Mammary epithelial cell (primary cell): ENCODE measurements at regions not wholly inside any gene's neighbourhood (a gene's known extent, or its start where the extent isn't known, plus 50 kb on each side); places are given as distances from the start of the nearest gene placed in this dataset.

ENCODE experiments used
- EZH2 ChIP-seq: IDR thresholded peaks from 2 replicates; pipeline ENCODE4 v1.6.1; 2012; ENCODE audit warnings: low read length, inconsistent platforms, borderline replicate concordance
- TF ChIP-seq, protein P1 (sequence below), 2 donors: IDR thresholded peaks in 1 of 2; conservative IDR thresholded peaks in 1 of 2; 2 replicates each; pipeline ENCODE4 v1.5.1; 2011 to 2012; ENCODE audit warnings: inconsistent platforms in 2 of 2, low read length in 2 of 2, mild to moderate bottlenecking in 2 of 2, control low read depth in 1 of 2, low read depth in 1 of 2; ENCODE audit not compliant: insufficient read depth in 1 of 2; ENCODE audit errors: extremely low read depth in 1 of 2

DNA sequence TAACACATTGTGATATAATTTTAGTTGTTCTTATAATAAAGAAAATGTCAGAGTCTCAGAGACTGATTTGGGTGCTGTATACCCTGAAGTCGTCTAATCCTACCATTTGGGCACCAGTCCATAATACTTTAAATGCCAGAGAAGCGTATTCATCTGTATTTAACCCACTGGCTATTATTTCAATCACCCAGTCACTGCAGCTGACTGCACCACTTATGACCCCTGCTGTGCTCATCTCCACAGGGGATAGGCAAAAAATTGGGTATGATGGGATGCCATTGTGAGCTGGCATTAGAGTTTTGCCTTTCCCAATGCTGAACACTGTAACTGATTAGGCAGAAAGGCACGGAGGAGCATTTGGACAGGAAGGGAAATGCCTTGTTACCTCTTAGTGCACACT lies 599.7 kb downstream of the CAAP1 start:
- TF ChIP-seq, protein P1, sequence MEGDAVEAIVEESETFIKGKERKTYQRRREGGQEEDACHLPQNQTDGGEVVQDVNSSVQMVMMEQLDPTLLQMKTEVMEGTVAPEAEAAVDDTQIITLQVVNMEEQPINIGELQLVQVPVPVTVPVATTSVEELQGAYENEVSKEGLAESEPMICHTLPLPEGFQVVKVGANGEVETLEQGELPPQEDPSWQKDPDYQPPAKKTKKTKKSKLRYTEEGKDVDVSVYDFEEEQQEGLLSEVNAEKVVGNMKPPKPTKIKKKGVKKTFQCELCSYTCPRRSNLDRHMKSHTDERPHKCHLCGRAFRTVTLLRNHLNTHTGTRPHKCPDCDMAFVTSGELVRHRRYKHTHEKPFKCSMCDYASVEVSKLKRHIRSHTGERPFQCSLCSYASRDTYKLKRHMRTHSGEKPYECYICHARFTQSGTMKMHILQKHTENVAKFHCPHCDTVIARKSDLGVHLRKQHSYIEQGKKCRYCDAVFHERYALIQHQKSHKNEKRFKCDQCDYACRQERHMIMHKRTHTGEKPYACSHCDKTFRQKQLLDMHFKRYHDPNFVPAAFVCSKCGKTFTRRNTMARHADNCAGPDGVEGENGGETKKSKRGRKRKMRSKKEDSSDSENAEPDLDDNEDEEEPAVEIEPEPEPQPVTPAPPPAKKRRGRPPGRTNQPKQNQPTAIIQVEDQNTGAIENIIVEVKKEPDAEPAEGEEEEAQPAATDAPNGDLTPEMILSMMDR (conservative IDR thresholded peaks at IDR 0.05 in 1 of 2, IDR thresholded peaks at IDR 0.05 in 1 of 2; ENCODE audit: extremely low read depth in 1 of 2, insufficient read depth in 1 of 2, low read depth in 1 of 2, low read length in 2 of 2): no peak
- TF ChIP-seq EZH2: no peak
